ENCODE measurements at regions not wholly inside any gene's neighbourhood (a gene's known extent, or its start where the extent isn't known, plus 50 kb on each side); places are given as distances from the start of the nearest gene placed in this dataset.
"Not testable (repeated sequence)": the region's sequence is repeated elsewhere in the genome, so short reads cannot be mapped to it uniquely, and the experiment has no call there.

GRCh38 chr13:44785401-44785800, 203.9 kb downstream of the NUFIP1 start:
- DNase-seq (ENCODE audit: low spot score) = no peak
- FAIRE-seq = no peak

DNA sequence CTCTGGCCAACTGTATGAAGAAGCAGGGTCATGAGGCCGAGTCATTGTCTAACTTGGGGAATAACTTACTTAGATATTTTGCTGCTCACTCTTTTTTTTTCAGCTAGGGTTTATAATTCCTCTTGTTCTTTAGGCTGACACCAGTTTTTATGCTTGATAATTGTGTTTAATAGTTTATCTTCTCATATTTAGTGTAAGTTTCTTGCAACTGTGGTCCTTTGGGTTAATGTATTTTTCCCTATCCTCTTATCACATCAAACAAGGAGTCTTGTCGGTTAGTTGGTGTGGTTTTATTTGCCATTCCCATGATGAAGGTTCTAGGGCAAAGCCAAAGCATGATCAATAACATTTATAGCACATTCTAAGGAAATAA, 204.6 kb downstream of the NUFIP1 start:
- FAIRE-seq = no peak
- DNase-seq (ENCODE audit: low spot score) = no peak

DNA sequence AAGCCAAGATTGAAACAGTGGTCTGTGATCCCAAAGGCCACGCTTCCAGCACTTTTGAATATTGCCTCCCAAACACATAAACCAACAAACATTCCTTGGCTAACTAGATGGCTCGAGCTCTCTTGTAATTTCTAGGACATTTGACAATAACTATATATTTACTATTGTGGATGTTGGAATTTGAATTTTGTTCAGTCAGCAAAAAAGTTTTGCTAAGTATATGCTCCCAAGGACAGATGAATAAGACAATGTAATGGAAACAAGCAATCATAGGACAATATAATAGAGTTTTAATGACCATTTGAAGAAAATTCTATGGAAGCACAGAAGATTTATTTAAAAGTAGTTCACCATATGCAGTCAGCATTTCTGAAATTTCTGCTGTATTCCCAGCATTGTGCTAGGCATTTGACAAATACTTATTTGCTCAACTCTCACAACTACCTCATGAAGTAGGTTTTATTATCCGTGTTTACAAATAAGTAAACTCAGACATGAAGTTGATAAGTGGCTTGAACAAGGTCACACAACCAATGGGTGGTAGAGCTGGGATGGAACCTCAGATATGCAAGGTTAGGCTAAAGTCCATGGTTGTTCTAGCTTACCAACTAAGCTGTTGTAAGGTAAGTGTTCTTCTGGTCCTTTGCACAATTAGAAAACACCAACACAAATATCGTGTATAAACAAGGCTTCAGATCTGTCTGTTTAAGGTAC, 205.1 kb downstream of the NUFIP1 start:
- no peak for FAIRE-seq

DNA sequence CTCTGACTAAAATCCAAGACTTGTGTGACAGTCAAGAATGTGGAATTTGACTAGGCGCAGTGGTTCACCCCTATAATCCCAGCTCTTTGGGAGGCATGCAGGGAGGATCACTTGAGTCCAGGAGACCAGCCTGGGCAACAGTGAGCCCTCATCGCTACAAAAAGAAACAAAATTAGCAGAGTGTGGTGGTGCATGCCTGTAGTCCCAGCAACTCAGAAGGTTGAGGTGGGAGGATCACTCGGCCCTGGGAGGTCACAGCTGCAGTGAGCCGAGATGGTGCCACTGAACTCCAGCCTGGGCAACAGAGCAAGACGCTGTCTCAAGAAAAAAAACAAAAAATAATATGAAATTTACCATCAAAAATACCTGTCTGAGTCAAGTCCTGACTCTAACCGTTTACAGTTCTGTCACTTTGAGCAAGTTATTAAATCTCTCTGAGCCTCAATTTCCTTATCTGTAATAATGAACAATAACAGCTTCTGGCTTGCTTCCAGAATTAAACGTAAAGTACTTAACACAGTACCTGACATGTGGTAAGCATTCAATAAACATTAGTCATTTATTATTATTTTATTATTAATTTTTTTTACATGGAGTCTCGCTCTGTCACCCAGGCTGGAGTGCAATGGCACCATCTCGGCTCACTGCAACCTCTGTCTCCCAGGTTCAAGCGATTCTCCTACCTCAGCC, 204.6 kb upstream of the TSC22D1 start:
- no peak for FAIRE-seq
- DNase-seq (ENCODE audit: low spot score) = no peak

More for the DNA sequence above, 205.1 kb downstream of the NUFIP1 start:
- DNase-seq (ENCODE audit: low spot score) = no peak

DNA sequence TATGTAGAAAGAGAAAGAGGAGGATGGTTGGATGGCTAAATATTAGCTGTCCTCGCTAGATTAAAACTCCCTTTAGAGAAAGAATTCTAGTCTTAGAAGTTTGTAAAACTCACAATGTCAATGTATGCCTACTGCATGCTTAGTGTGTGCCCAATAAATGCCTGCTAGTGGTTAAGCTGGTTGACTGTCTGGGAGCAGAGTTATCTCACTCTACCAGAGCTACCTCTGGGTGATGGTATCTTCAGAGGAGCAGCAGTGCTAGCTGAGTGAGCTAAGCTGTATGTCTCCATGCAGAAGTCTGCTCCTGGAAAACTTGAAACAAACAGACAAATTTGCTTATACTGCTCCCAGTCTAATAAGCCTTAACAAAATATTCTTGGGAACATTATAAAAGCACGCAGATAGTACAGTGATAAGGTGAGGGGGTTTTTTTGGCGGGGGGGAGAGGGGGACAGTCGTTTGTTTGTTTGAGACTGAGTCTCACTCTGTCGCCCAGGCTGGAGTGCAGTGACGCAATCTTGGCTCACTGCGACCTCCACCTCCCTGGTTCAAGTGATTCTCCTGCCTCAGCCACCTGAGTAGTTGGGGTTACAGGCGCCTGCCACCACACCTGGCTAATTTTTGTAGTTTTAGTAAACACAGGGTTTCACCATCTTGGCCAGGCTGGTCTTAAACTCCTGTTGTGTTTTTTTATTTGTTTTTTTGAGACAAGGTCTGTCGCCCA, 202.8 kb upstream of the TSC22D1 start:
- DNase-seq (ENCODE audit: low spot score) (no peak), FAIRE-seq (no peak)

GRCh38 chr13:44775290-44775689, 199.2 kb upstream of the TSC22D1 start:
- not testable (repeated sequence) for DNase-seq (ENCODE audit: low spot score); FAIRE-seq

DNA sequence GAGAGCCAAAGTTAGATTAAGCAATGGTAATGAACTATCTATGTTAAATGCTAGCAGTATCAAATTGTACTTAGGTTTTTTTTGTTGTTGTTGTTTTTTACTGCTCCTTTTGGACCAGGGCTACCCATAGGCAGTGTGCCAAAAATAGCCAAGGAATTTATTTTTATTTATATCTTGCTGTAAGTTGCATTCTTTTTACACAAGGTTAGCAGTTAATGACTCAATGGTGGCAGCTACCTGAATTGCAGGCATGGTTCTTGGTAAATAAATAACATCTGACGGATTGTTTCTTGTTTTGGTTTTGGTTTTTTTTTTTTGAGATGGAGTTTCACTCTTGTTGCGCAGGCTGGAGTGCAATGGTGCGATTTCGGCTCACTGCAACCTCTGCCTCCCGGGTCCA, 194.8 kb upstream of the TSC22D1 start:
- no peak for FAIRE-seq
- DNase-seq (ENCODE audit: low spot score) = no peak

DNA sequence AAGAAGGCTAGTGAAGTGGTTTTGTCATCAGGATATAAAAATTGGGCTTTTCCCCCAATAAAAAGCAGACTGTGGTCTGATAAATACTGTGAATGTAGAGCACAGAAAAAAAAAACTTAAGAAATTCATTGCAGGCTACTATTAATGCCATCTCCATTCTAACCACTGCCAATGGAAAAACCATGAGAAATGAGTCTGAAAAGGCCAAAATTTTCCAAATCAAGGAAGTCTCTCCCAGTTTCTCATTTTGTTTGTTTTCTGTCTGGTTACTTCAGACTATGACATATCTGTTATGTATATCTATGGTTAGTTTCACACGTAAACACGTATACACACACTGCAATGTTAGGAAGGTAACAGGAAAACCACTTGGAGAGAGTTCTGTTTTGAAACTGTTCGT, 193.6 kb upstream of the TSC22D1 start:
- DNase-seq (ENCODE audit: low spot score) (no peak), FAIRE-seq (no peak)

- DNase-seq (ENCODE audit: low spot score) = no peak
- no peak for FAIRE-seq
These were observed 192.8 kb upstream of the TSC22D1 start for GRCh38 chr13:44768775-44769581.

DNA sequence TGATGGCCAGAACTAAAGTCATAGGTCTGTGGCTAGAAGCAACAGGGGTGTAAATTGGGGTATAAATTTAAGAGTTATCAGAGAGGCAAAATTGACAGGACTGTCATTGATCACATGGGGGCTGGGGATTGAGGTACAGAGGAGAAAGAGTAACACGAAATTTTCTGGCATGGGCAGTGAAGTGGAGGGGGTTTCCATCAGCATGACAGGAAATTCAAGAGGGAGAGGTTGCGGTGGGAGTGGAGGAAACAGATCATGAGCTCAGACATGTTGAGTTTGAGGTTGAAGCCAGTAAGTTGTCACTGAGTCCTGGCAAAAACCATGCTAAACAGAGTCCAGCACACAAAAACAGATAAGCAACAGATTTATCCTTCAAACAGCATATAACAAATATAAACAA, 192.1 kb upstream of the TSC22D1 start:
- no peak for FAIRE-seq
- DNase-seq (ENCODE audit: low spot score) = no peak

DNA sequence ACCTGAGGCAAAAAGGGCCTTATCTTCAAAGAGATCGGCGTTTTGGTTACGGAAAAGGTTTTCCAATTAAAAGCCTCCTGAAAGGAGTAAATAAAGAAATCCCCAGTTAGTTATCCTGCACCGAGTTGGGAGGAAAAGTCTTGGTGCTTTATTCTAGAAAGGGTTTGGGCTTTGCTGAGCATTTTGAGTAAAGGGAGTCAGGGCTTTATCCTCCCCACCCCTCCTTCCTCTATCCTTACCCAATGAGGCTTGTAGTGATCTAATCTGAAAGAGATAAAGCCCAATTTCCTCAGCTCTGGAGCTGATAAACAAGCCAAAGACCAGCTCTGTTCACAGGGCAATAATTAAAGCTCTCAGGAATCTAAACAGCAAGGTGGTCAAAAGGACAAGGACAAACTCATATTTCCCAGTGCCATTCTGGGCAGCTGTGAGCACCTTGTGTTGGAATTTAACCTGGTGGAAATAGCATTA, 188.9 kb upstream of the TSC22D1 start:
- DNase-seq (ENCODE audit: low spot score) = no peak
- FAIRE-seq = no peak

DNA sequence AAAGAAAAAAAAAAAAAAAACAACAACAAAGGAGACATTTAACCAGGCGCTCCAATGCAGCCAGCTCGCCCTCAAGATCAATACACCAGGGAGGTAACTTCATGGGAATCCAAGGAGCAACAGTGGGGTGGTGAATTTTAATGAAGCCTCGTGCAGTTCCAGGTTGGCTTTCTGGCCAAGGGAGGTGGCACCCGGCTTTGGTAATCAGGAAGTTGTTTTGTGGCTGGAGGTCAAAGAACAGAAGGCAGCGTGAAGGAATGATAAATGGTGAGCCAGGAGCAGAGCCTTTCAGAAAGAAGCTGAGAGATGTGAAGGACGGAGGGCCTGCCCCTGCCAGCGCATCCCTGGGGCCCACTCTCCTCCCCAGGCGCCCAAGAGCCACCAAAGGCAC, 188.2 kb upstream of the TSC22D1 start:
- no peak for FAIRE-seq

DNA sequence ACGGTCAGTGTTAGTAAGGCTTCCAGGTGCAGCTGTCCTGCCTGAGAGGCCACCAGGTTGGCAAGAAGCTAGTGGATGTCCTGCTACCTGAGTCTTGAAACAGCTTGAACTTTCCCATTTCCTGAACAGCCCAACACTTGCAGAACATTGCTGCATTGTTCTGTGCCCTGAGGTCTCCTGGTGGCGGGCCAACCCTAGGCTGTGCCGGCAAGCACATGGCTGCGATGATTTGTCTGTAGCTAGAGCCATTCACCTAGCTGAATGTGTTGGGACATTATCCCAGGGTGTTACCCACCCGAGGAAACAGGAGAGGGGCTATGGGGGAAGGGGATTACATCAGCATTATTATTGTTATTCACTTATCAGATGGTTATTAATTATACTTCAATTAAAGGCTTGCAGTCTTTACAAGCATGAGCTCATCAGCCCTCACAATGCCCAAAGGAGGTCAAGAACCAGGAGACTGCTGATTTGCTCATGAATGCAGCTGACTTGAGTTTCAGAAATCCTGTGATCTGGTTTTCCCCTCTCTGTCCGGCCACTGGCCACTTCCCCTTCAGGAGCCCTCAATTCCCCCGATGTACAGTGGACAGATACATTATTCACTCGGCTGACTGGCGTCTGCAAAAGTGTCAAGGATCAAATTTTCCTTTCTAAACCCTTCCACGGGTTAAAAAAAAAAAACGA, 187.6 kb upstream of the TSC22D1 start:
- DNase-seq (ENCODE audit: low spot score) (no peak), FAIRE-seq (no peak)

More for the DNA sequence above, 188.2 kb upstream of the TSC22D1 start:
- DNase-seq (ENCODE audit: low spot score) = no peak

GRCh38 chr13:44762911-44763310, 186.8 kb upstream of the TSC22D1 start:
- FAIRE-seq (no peak), DNase-seq (ENCODE audit: low spot score) (no peak)

DNA sequence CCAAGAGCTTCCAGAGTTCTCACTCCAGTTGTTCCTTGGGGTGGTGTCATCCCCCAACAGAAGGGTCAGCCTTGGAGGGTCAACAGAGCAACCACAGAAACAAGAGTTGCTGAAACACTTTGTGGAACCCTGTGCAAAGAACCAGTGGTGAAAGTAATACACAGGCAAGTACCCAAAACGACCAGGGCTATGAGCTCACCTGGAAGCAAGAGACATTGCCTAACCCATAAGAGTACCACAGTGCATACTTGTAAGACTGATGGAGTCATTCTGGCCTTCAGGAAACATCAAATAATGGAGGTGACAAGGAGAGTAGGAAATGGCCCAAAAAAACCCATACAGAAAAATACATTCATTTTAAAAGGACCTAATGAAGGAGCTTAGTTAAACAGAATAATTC, 184.3 kb upstream of the TSC22D1 start:
- FAIRE-seq (no peak), DNase-seq (ENCODE audit: low spot score) (no peak)

GRCh38 chr13:44759384-44760360, 183.5 kb upstream of the TSC22D1 start:
- FAIRE-seq (no peak), DNase-seq (ENCODE audit: low spot score) (no peak)

DNA sequence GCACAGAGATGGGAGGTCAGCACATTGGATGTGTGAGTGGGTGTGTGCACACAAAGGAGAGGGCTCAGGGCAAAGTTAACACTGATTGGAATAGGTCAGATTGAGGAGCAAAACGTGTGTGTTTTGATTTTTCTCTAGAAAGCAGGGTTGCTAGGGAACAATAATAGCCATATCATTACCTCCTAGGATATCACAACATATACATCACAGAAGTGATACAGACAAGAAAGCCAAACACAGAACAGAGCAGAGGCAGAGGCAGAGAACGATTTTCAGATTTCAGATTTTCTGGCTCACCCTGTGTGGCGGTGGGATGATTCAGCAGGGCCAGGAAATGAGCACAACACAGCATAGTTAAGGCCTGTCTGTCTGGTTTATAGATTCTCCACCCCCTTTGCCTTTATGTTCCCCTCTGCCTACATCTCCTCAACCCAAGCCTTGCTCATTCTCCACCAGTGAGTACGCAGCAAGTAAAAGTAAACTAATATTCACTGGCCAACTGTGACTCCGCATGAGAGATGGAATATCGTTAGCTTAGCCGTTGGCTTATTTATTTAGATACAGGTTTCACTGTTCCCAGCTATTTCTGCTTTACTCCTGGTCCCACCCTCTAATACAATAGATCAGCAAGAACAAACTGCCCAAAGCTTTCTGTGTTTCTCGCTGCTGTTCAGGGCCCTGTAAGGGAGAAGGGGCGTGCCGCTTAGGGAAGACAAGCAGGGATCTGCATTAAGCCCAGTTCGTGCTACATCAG, 182.7 kb upstream of the TSC22D1 start:
- DNase-seq (ENCODE audit: low spot score) = peak; percentile 75

DNA sequence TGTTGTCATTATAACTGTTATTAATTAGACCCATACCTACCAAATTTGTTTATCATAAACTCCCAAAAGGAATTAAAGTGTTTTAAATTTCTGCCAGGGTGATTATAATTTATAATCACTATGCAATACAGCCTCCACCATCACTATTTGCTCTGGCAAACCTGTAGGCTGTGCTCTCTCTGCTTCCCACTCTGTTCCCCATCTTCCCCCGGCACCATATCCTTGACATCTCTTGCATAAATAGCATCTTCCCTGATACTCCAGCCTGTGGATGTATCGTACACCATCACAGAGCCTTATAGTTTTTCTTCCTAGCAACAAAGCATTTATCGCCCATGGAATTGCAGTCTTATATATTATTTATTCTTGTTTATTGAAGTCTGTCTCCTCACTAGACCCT, 181.5 kb upstream of the TSC22D1 start:
- no peak for FAIRE-seq
- DNase-seq (ENCODE audit: low spot score) = no peak

More for the DNA sequence above, 182.7 kb upstream of the TSC22D1 start:
- peak; percentile 65 for FAIRE-seq

- DNase-seq (ENCODE audit: low spot score) (peak; percentile 49), FAIRE-seq (peak; percentile 59)
These were observed 180.2 kb upstream of the TSC22D1 start for GRCh38 chr13:44756276-44756810.
